ENCODE measurements at regions not wholly inside any gene's neighbourhood (a gene's known extent, or its start where the extent isn't known, plus 50 kb on each side); places are given as distances from the start of the nearest gene placed in this dataset.
"Not testable (repeated sequence)": the region's sequence is repeated elsewhere in the genome, so short reads cannot be mapped to it uniquely, and the experiment has no call there.

GRCh38 chr13:31385540-31385939 lies 185.8 kb downstream of the B3GLCT start:
- peak; percentile 13 for DNase-seq (ENCODE audit: low read depth)

GRCh38 chr13:31394506-31394905 lies 194.7 kb downstream of the B3GLCT start:
- DNase-seq (ENCODE audit: low read depth) = peak; percentile 13

GRCh38 chr13:31395090-31395489 lies 195.3 kb downstream of the B3GLCT start:
- no peak for DNase-seq (ENCODE audit: low read depth)

- DNase-seq (ENCODE audit: low read depth) = no peak
These were observed 199.9 kb downstream of the B3GLCT start for GRCh38 chr13:31399690-31400089.

GRCh38 chr13:31403711-31404110 lies 203.9 kb downstream of the B3GLCT start:
- DNase-seq (ENCODE audit: low read depth) = not testable (repeated sequence)

GRCh38 chr13:31408927-31409326 lies 209.2 kb downstream of the B3GLCT start:
- no peak for DNase-seq (ENCODE audit: low read depth)

- DNase-seq (ENCODE audit: low read depth) = peak; percentile 43
These were observed 210.0 kb downstream of the B3GLCT start for GRCh38 chr13:31409678-31410356.

GRCh38 chr13:31413516-31413915 lies 213.7 kb downstream of the B3GLCT start:
- DNase-seq (ENCODE audit: low read depth) = no peak

GRCh38 chr13:31416066-31416465 lies 216.3 kb downstream of the B3GLCT start:
- no peak for DNase-seq (ENCODE audit: low read depth)

- DNase-seq (ENCODE audit: low read depth) = no peak
These were observed 218.4 kb downstream of the B3GLCT start for GRCh38 chr13:31418186-31418585.

- no peak for DNase-seq (ENCODE audit: low read depth)
These were observed 222.0 kb downstream of the B3GLCT start for GRCh38 chr13:31421756-31422155.

GRCh38 chr13:31424130-31424729 lies 224.5 kb downstream of the B3GLCT start:
- peak; percentile 71 for DNase-seq (ENCODE audit: low read depth)

- no peak for DNase-seq (ENCODE audit: low read depth)
These were observed 226.6 kb downstream of the B3GLCT start for GRCh38 chr13:31426395-31426794.

GRCh38 chr13:31427151-31428100 lies 227.7 kb downstream of the B3GLCT start:
- DNase-seq (ENCODE audit: low read depth) = no peak

- DNase-seq (ENCODE audit: low read depth) = peak; percentile 36
These were observed 232.0 kb downstream of the B3GLCT start for GRCh38 chr13:31431722-31432137.

- no peak for DNase-seq (ENCODE audit: low read depth)
These were observed 233.4 kb downstream of the B3GLCT start for GRCh38 chr13:31433207-31433606.

- peak; percentile 20 for DNase-seq (ENCODE audit: low read depth)
These were observed 234.0 kb downstream of the B3GLCT start for GRCh38 chr13:31433746-31434145.

GRCh38 chr13:31434613-31435012 lies 234.8 kb downstream of the B3GLCT start:
- DNase-seq (ENCODE audit: low read depth) = no peak

GRCh38 chr13:31435536-31435935 lies 235.8 kb downstream of the B3GLCT start:
- DNase-seq (ENCODE audit: low read depth) = no peak

GRCh38 chr13:31436478-31436877 lies 236.7 kb downstream of the B3GLCT start:
- peak; percentile 27 for DNase-seq (ENCODE audit: low read depth)

GRCh38 chr13:31437975-31438374 lies 238.2 kb downstream of the B3GLCT start:
- peak; percentile 46 for DNase-seq (ENCODE audit: low read depth)

GRCh38 chr13:31440132-31440531 lies 240.4 kb downstream of the B3GLCT start:
- DNase-seq (ENCODE audit: low read depth) = no peak
